SK-N-MC (cell line): ENCODE measurements at regions not wholly inside any gene's neighbourhood (a gene's known extent, or its start where the extent isn't known, plus 50 kb on each side); places are given as distances from the start of the nearest gene placed in this dataset.

Source experiments
- DNase-seq: peaks from one replicate; pipeline ENCODE4 v3.0.0-alpha.2; 2011; ENCODE audit warnings: low read depth, low spot score
- H3K27ac ChIP-seq: fragments of 200-600 bp; sonication (generic); 2 replicates; pipeline ENCODE4 v1.5.1; 2016; ENCODE audit warnings: mixed run types
- H3K36me3 ChIP-seq: fragments of 200-600 bp; sonication (generic); 2 replicates; pipeline ENCODE4 v1.6.1; 2017; ENCODE audit warnings: antibody characterized with exemption, low read length, mixed read lengths; ENCODE audit not compliant: insufficient read depth
- H3K4me3 ChIP-seq: fragments of 200-600 bp; sonication (generic); 2 replicates; pipeline ENCODE4 v1.5.1; 2016
- H3K9ac ChIP-seq: fragments of 200-600 bp; sonication (generic); 2 replicates; pipeline ENCODE4 v1.8.0; 2017; ENCODE audit warnings: mixed run types, mixed read lengths; ENCODE audit not compliant: insufficient read length
- H3K9me3 ChIP-seq: fragments of 200-600 bp; sonication (generic); 2 replicates; pipeline ENCODE4 v1.6.1; 2017; ENCODE audit warnings: low read depth, mild to moderate bottlenecking, antibody characterized with exemption, low read length, moderate library complexity, mixed read lengths
- EZH2 ChIP-seq: fragments of 200-600 bp; sonication (generic); IDR thresholded peaks from one replicate; pipeline ENCODE4 v1.6.1; 2017; ENCODE audit warnings: antibody characterized with exemption
- FOXP2 ChIP-seq: optimal IDR thresholded peaks from 2 replicates; pipeline ENCODE3; 2011; ENCODE audit warnings: mild to moderate bottlenecking, moderate library complexity; ENCODE audit not compliant: insufficient read depth; ENCODE audit errors: extremely low read length, control extremely low read depth
- POLR2AphosphoS5 ChIP-seq: IDR thresholded peaks from 2 replicates; pipeline ENCODE4 v1.6.1; 2012; ENCODE audit warnings: mild to moderate bottlenecking, low read depth, low read length, borderline replicate concordance

- H3K9ac ChIP-seq: no peak overlapping the region
- no peak overlapping the region for H3K27ac ChIP-seq
- H3K4me3 ChIP-seq: no peak overlapping the region
- H3K9me3 ChIP-seq: no peaks in the 10 kb centered on the region
- DNase-seq: no peak
- TF ChIP-seq POLR2AphosphoS5 (no peak), EZH2 (no peak), FOXP2 (no peak)
- peaks cover 28% of the 10 kb centered on the region for H3K36me3 ChIP-seq
Measured at GRCh38 chr1:70866542-70867264, 180.9 kb downstream of the PTGER3 start.

- Histone ChIP-seq H3K9ac (no peak overlapping the region), H3K27ac (no peak overlapping the region), H3K4me3 (no peak overlapping the region), H3K36me3 (peaks cover 5% of the 10 kb centered on the region; the same call in 1 of the 2 replicates), H3K9me3 (no peaks in the 10 kb centered on the region)
- no peak for DNase-seq
- TF ChIP-seq FOXP2 (no peak), POLR2AphosphoS5 (no peak), EZH2 (no peak)
Measured at GRCh38 chr1:70871790-70872189, 175.8 kb downstream of the PTGER3 start.

GRCh38 chr1:70874063-70874462 is 173.6 kb downstream of the PTGER3 start:
- Histone ChIP-seq H3K27ac (peak overlapping the region; percentile 65), H3K9me3 (no peaks in the 10 kb centered on the region), H3K9ac (no peak overlapping the region), H3K36me3 (peaks cover 6% of the 10 kb centered on the region; the same call in 1 of the 2 replicates), H3K4me3 (no peak overlapping the region)
- TF ChIP-seq FOXP2: no peak
- no peak for TF ChIP-seq POLR2AphosphoS5
- TF ChIP-seq EZH2: no peak
- no peak for DNase-seq

- Histone ChIP-seq H3K36me3 (peaks cover 13% of the 10 kb centered on the region; the same call in 1 of the 2 replicates), H3K4me3 (no peak overlapping the region), H3K9me3 (no peaks in the 10 kb centered on the region; the same call in 1 of the 2 replicates), H3K9ac (no peak overlapping the region), H3K27ac (peak overlapping the region; percentile 65)
- TF ChIP-seq FOXP2 (no peak), EZH2 (no peak), POLR2AphosphoS5 (no peak)
- DNase-seq: no peak
Measured at GRCh38 chr1:70874818-70875217, 172.8 kb downstream of the PTGER3 start.

GRCh38 chr1:70877343-70877742 is 170.3 kb downstream of the PTGER3 start:
- Histone ChIP-seq H3K9ac (no peak overlapping the region), H3K36me3 (peaks cover 37% of the 10 kb centered on the region), H3K27ac (no peak overlapping the region), H3K9me3 (no peaks in the 10 kb centered on the region; the same call in 1 of the 2 replicates), H3K4me3 (no peak overlapping the region)
- no peak for DNase-seq
- TF ChIP-seq EZH2: no peak
- TF ChIP-seq POLR2AphosphoS5: no peak
- no peak for TF ChIP-seq FOXP2

- no peak for DNase-seq
- no peak overlapping the region for H3K9ac ChIP-seq
Measured at GRCh38 chr1:70887936-70888335, 159.7 kb downstream of the PTGER3 start.

GRCh38 chr1:70888722-70889121 is 158.9 kb downstream of the PTGER3 start:
- H3K27ac ChIP-seq: peak overlapping the region; percentile 69
- DNase-seq: no peak
- peaks cover 30% of the 10 kb centered on the region for H3K36me3 ChIP-seq
- H3K9ac ChIP-seq: peak overlapping the region; percentile 8
- H3K9me3 ChIP-seq: no peaks in the 10 kb centered on the region
- peak overlapping the region; percentile 54; the same call in 1 of the 2 replicates for H3K4me3 ChIP-seq
- TF ChIP-seq FOXP2 (no peak), EZH2 (no peak), POLR2AphosphoS5 (no peak)

More at GRCh38 chr1:70887936-70888335, 159.7 kb downstream of the PTGER3 start:
- Histone ChIP-seq H3K9me3 (no peaks in the 10 kb centered on the region), H3K4me3 (peak overlapping the region; percentile 54), H3K27ac (peak overlapping the region; percentile 69), H3K36me3 (peaks cover 38% of the 10 kb centered on the region)
- no peak for TF ChIP-seq POLR2AphosphoS5
- TF ChIP-seq FOXP2: no peak
- TF ChIP-seq EZH2: no peak

GRCh38 chr1:70890408-70890807 is 157.2 kb downstream of the PTGER3 start:
- Histone ChIP-seq H3K9ac (no peak overlapping the region), H3K9me3 (no peaks in the 10 kb centered on the region), H3K4me3 (no peak overlapping the region), H3K27ac (no peak overlapping the region), H3K36me3 (peaks cover 14% of the 10 kb centered on the region)
- DNase-seq: no peak
- no peak for TF ChIP-seq FOXP2
